ENCODE measurements at regions not wholly inside any gene's neighbourhood (a gene's known extent, or its start where the extent isn't known, plus 50 kb on each side); places are given as distances from the start of the nearest gene placed in this dataset.

DNA sequence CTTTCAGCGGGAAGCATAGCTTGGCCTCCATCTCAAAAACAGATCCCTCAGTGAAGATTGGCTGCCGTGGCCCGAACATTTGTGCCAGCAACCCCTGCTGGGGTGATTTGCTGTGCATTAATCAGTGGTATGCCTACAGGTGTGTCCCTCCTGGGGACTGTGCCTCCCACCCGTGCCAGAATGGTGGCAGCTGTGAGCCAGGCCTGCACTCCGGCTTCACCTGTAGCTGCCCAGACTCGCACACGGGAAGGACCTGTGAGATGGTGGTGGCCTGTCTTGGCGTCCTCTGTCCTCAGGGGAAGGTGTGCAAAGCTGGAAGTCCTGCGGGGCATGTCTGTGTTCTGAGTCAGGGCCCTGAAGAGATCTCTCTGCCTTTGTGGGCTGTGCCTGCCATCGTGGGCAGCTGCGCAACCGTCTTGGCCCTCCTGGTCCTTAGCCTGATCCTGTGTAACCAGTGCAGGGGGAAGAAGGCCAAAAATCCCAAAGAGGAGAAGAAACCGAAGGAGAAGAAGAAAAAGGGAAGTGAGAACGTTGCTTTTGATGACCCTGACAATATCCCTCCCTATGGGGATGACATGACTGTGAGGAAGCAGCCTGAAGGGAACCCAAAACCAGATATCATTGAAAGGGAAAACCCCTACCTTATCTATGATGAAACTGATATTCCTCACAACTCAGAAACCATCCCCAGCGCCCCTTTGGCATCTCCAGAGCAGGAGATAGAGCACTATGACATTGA, 175.4 kb downstream of the FAT4 start:
- Histone ChIP-seq H3K9me3 (ENCODE audit: control insufficient read depth in 4 of 4, insufficient read depth in 3 of 4, low read length in 3 of 4) (peaks cover 0 to 4% (median 0%) of the 10 kb centered on the region in 4 donors), H3K9ac (ENCODE audit: insufficient read depth in 1 of 2, low read length in 2 of 2) (no peak overlapping the region), H3K4me1 (ENCODE audit: control insufficient read depth in 5 of 5, insufficient read depth in 5 of 5, low read length in 5 of 5) (no peaks in the 10 kb centered on the region), H3K36me3 (ENCODE audit: control insufficient read depth in 4 of 4, insufficient read depth in 4 of 4, low read length in 4 of 4) (peaks cover 11 to 42% (median 30%) of the 10 kb centered on the region in 4 donors), H3K4me3 (no peak overlapping the region), H3K27me3 (ENCODE audit: control insufficient read depth in 3 of 3, insufficient read depth in 3 of 3, low read length in 2 of 3) (no peaks in the 10 kb centered on the region), H3K27ac (ENCODE audit: low read depth in 1 of 2, low read length in 1 of 2) (no peak overlapping the region)
- TF ChIP-seq, protein P1, sequence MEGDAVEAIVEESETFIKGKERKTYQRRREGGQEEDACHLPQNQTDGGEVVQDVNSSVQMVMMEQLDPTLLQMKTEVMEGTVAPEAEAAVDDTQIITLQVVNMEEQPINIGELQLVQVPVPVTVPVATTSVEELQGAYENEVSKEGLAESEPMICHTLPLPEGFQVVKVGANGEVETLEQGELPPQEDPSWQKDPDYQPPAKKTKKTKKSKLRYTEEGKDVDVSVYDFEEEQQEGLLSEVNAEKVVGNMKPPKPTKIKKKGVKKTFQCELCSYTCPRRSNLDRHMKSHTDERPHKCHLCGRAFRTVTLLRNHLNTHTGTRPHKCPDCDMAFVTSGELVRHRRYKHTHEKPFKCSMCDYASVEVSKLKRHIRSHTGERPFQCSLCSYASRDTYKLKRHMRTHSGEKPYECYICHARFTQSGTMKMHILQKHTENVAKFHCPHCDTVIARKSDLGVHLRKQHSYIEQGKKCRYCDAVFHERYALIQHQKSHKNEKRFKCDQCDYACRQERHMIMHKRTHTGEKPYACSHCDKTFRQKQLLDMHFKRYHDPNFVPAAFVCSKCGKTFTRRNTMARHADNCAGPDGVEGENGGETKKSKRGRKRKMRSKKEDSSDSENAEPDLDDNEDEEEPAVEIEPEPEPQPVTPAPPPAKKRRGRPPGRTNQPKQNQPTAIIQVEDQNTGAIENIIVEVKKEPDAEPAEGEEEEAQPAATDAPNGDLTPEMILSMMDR (IDR thresholded peaks at IDR 0.05; ENCODE audit: control extremely low read depth, extremely low read depth): no peak
- no peak for DNase-seq
- WGBS, 2 donors: 87 to 90% methylated on average over 15 of the region's 15 CpGs
- no peak for ATAC-seq (ENCODE audit: insufficient read depth, low FRiP score)

DNA sequence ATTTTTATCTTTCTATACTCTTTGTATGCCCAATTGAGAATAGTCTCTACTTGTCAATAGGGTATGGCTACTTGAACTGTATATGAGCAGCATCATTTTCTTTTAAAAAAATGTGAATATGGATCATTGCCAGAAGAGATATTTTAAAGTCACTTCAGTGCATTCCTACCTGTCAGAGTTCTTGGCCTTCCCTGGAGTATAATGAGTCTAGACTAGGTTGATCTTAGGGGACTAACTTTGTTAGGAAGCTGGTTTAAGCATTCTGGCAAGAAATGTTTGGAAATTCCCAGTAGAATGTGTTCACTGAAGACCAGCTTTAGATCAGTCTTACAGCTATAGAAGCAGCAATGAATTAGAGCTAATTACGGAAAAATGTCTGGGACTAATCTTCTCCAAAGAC, 178.2 kb downstream of the FAT4 start:
- Histone ChIP-seq H3K27ac (ENCODE audit: low read depth in 1 of 2, low read length in 1 of 2) (no peak overlapping the region), H3K36me3 (ENCODE audit: control insufficient read depth in 4 of 4, insufficient read depth in 4 of 4, low read length in 4 of 4) (peaks cover 11 to 27% (median 25%) of the 10 kb centered on the region in 4 donors), H3K4me1 (ENCODE audit: control insufficient read depth in 5 of 5, insufficient read depth in 5 of 5, low read length in 5 of 5) (no peaks in the 10 kb centered on the region), H3K4me3 (no peak overlapping the region), H3K27me3 (ENCODE audit: control insufficient read depth in 3 of 3, insufficient read depth in 3 of 3, low read length in 2 of 3) (no peaks in the 10 kb centered on the region), H3K9me3 (ENCODE audit: control insufficient read depth in 4 of 4, insufficient read depth in 3 of 4, low read length in 3 of 4) (peaks cover 0 to 4% (median 0%) of the 10 kb centered on the region in 4 donors), H3K9ac (ENCODE audit: insufficient read depth in 1 of 2, low read length in 2 of 2) (no peak overlapping the region)
- TF ChIP-seq, protein P1 (IDR thresholded peaks at IDR 0.05; ENCODE audit: control extremely low read depth, extremely low read depth): no peak
- DNase-seq (no peak), ATAC-seq (ENCODE audit: insufficient read depth, low FRiP score) (no peak)
- WGBS, 2 donors: 87 to 94% methylated on average over 1 of the region's 1 CpG

DNA sequence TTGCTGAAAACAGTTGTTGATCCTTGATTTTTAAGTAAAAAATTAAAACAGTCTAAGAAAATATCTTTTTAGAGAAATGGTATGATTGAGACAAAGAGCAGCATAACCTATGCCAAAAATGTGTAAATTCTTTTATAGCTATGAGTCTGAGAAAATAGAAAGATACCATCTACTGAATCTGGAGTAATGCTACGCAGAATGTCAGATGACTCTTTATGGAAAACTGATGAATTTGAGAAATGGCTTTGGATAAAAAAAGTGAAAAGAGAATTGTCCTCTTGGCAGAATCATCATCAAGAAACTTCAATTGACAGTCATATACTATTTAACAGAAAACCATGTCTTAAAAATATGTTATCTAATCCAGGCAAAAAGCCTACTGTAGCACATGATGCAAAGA, 183.1 kb downstream of the FAT4 start:
- 92 to 98% methylated on average over 1 of the region's 1 CpG for WGBS, 2 donors
- Histone ChIP-seq H3K36me3 (ENCODE audit: control insufficient read depth in 4 of 4, insufficient read depth in 4 of 4, low read length in 4 of 4) (no peaks in the 10 kb centered on the region), H3K4me1 (ENCODE audit: control insufficient read depth in 5 of 5, insufficient read depth in 5 of 5, low read length in 5 of 5) (no peaks in the 10 kb centered on the region), H3K9ac (ENCODE audit: insufficient read depth in 1 of 2, low read length in 2 of 2) (no peak overlapping the region), H3K27me3 (ENCODE audit: control insufficient read depth in 3 of 3, insufficient read depth in 3 of 3, low read length in 2 of 3) (no peaks in the 10 kb centered on the region), H3K4me3 (no peak overlapping the region), H3K9me3 (ENCODE audit: control insufficient read depth in 4 of 4, insufficient read depth in 3 of 4, low read length in 3 of 4) (no peaks in the 10 kb centered on the region), H3K27ac (ENCODE audit: low read depth in 1 of 2, low read length in 1 of 2) (no peak overlapping the region)
- DNase-seq (no peak), ATAC-seq (ENCODE audit: insufficient read depth, low FRiP score) (no peak)
- TF ChIP-seq, protein P1 (IDR thresholded peaks at IDR 0.05; ENCODE audit: control extremely low read depth, extremely low read depth): no peak

DNA sequence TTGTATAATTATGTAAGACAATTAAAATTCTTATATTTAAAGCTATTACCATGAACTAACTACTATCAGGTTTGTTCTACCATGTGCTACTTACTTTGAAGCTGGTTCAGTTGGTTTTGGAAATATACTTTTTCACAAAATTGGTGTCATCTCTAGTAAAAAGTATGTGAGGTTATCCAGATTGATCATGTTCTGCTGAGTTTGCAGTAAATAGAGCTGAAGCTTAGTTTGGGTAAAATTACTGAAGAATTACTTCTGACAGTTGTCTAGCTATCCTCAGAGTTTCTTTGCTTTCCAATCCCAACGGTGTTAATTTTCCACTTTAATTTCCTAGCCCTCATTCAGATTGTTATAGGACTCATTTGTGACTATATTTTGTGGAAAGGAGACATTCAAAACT, 184.2 kb downstream of the FAT4 start:
- DNase-seq (no peak), ATAC-seq (ENCODE audit: insufficient read depth, low FRiP score) (no peak)
- WGBS, 2 donors: 78 to 92% methylated on average over 1 of the region's 1 CpG
- H3K36me3 ChIP-seq (ENCODE audit: control insufficient read depth in 4 of 4, insufficient read depth in 4 of 4, low read length in 4 of 4): no peaks in the 10 kb centered on the region
- no peaks in the 10 kb centered on the region for H3K4me1 ChIP-seq (ENCODE audit: control insufficient read depth in 5 of 5, insufficient read depth in 5 of 5, low read length in 5 of 5)
- H3K9me3 ChIP-seq (ENCODE audit: control insufficient read depth in 4 of 4, insufficient read depth in 3 of 4, low read length in 3 of 4): no peaks in the 10 kb centered on the region
- no peak overlapping the region for H3K4me3 ChIP-seq
- no peak overlapping the region for H3K27ac ChIP-seq (ENCODE audit: low read depth in 1 of 2, low read length in 1 of 2)
- TF ChIP-seq, protein P1 (IDR thresholded peaks at IDR 0.05; ENCODE audit: control extremely low read depth, extremely low read depth): no peak
- no peak overlapping the region for H3K9ac ChIP-seq (ENCODE audit: insufficient read depth in 1 of 2, low read length in 2 of 2)
- no peaks in the 10 kb centered on the region for H3K27me3 ChIP-seq (ENCODE audit: control insufficient read depth in 3 of 3, insufficient read depth in 3 of 3, low read length in 2 of 3)

Data from lung (tissue), 11 donors.